PC-3 (cell line): ENCODE measurements at regions not wholly inside any gene's neighbourhood (a gene's known extent, or its start where the extent isn't known, plus 50 kb on each side); places are given as distances from the start of the nearest gene placed in this dataset.

Experiments used
- EZH2 ChIP-seq: fragments of 300-600 bp; sonication (generic); IDR thresholded peaks from one replicate; pipeline ENCODE4 v1.6.1; 2017; ENCODE audit warnings: antibody characterized with exemption, mild to moderate bottlenecking, low read length; ENCODE audit not compliant: unreplicated experiment
- EZH2phosphoT487 ChIP-seq: fragments of 300-600 bp; sonication (generic); IDR thresholded peaks from 2 replicates; pipeline ENCODE4 v1.6.1; 2018; ENCODE audit warnings: mild to moderate bottlenecking, antibody characterized with exemption, low read length, borderline replicate concordance
- TF ChIP-seq, protein P1 (sequence below): fragments of 300-600 bp; sonication (generic); conservative IDR thresholded peaks from 2 replicates; pipeline ENCODE4 v1.5.1; 2017; ENCODE audit warnings: antibody characterized with exemption, low read depth, mild to moderate bottlenecking, low read length

DNA sequence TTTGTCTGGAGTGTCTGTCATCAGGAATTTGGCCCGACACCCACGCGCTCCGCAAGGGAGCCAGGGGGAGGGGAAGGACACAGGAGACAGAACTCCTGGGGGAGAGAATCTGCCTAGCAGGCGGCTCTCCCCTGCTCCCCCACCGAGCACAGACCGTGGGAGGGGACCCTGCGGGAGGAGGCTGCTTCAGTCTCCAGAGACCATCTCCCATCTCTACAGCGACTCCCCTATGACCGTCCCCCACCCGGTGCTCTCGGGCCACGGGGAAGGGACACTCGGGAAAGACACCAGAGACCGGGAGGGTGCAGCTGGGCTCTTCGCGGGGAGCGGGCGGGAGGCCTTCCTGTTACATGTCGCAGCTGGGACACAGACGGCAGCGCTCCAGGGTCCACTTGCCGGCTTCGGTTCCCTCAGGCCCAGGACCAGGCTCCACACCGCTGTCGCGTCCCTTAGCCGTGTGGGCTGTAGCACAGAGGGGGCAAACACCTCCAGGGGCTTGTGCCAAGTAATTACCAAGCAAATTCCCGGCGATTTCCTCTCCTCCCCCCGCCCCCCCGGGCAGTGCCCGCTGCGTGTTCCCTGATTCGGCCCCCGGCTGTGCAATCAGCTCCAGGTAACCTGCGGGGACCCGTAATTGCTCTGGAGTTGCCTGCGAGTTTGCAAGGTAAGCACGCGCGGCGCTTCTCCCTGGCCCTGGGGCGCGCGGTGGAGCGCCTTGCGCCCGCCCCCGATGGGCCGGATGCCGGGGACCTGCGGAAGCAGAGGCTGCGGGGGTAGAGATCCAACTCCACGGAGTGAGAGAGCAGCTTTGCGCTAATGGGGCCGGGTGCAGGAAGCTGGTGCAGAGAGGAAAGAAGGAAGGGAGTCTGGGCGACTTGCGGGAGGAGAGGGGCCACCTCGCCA is 155.1 kb upstream of the CADM1 start:
- TF ChIP-seq, protein P1, sequence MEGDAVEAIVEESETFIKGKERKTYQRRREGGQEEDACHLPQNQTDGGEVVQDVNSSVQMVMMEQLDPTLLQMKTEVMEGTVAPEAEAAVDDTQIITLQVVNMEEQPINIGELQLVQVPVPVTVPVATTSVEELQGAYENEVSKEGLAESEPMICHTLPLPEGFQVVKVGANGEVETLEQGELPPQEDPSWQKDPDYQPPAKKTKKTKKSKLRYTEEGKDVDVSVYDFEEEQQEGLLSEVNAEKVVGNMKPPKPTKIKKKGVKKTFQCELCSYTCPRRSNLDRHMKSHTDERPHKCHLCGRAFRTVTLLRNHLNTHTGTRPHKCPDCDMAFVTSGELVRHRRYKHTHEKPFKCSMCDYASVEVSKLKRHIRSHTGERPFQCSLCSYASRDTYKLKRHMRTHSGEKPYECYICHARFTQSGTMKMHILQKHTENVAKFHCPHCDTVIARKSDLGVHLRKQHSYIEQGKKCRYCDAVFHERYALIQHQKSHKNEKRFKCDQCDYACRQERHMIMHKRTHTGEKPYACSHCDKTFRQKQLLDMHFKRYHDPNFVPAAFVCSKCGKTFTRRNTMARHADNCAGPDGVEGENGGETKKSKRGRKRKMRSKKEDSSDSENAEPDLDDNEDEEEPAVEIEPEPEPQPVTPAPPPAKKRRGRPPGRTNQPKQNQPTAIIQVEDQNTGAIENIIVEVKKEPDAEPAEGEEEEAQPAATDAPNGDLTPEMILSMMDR: no peak
- TF ChIP-seq EZH2phosphoT487 (no peak), EZH2 (no peak)
